Spleen (tissue), 11 donors: ENCODE measurements at regions not wholly inside any gene's neighbourhood (a gene's known extent, or its start where the extent isn't known, plus 50 kb on each side); places are given as distances from the start of the nearest gene placed in this dataset.

Experiments
- DNase-seq: peaks from one replicate; pipeline ENCODE4 v3.0.0-alpha.2; 2020
- H3K27ac ChIP-seq, 8 donors: fragments of 200-600 bp; sonication (generic) in 7 of 8; 1 replicate in 4 of 8; 2 replicates in 4 of 8; pipeline versions ENCODE4 v1.5.0 to v1.8.0; 2016 to 2021; ENCODE audit warnings: inconsistent platforms in 4 of 8, mild to moderate bottlenecking in 4 of 8, moderate library complexity in 1 of 8
- H3K27me3 ChIP-seq, 7 donors: fragments of 200-600 bp; sonication (generic) in 6 of 7; replicated peaks in 1 of 7; 1 replicate in 4 of 7; 2 replicates in 3 of 7; pipeline versions ENCODE4 v1.5.0 to v1.8.0; 2016 to 2021; ENCODE audit warnings: inconsistent platforms in 3 of 7, mild to moderate bottlenecking in 1 of 7
- H3K36me3 ChIP-seq, 6 donors: fragments of 200-600 bp; sonication (generic) in 5 of 6; 1 replicate in 4 of 6; 2 replicates in 2 of 6; pipeline versions ENCODE4 v1.5.0 to v1.8.0; 2016 to 2021; ENCODE audit warnings: inconsistent platforms in 2 of 6
- H3K4me1 ChIP-seq, 6 donors: fragments of 200-600 bp; sonication (generic) in 5 of 6; 1 replicate in 3 of 6; 2 replicates in 3 of 6; pipeline versions ENCODE4 v1.5.0 to v1.8.0; 2016 to 2021; ENCODE audit warnings: inconsistent platforms in 3 of 6
- H3K4me3 ChIP-seq, 8 donors: fragments of 200-600 bp; sonication (generic) in 7 of 8; 1 replicate in 4 of 8; 2 replicates in 4 of 8; pipeline versions ENCODE4 v1.5.0 to v1.8.0; 2016 to 2021; ENCODE audit warnings: inconsistent platforms in 4 of 8, mild to moderate bottlenecking in 4 of 8, moderate library complexity in 2 of 8
- H3K9me3 ChIP-seq, 8 donors: fragments of 200-600 bp; sonication (generic) in 7 of 8; 1 replicate in 4 of 8; 2 replicates in 4 of 8; pipeline versions ENCODE4 v1.5.0 to v1.8.0; 2016 to 2021; ENCODE audit warnings: inconsistent platforms in 4 of 8
- CTCF ChIP-seq, 11 experiments: fragments of 200-600 bp in 7 of 11; fragments of 450-650 bp in 4 of 11; sonication (generic) in 4 of 11; IDR thresholded peaks in 8 of 11; conservative IDR thresholded peaks in 3 of 11; 1 replicate in 7 of 11; 2 replicates in 4 of 11; pipeline versions ENCODE4 v1.4.0 to v1.8.0; 2016 to 2021; ENCODE audit warnings: antibody characterized with exemption in 11 of 11, inconsistent platforms in 4 of 11, mild to moderate bottlenecking in 1 of 11
- POLR2A ChIP-seq, 3 donors: fragments of 450-650 bp; IDR thresholded peaks; one replicate each; pipeline ENCODE4 v1.5.1; 2017; ENCODE audit warnings: antibody characterized with exemption in 3 of 3, mild to moderate bottlenecking in 1 of 3
- POLR2AphosphoS5 ChIP-seq, 3 donors: sonication (generic); formaldehyde crosslinking; IDR thresholded peaks; one replicate each; pipeline ENCODE4 v1.5.1; 2017; ENCODE audit warnings: antibody characterized with exemption in 3 of 3
- WGBS, 5 donors: extraction: QIAGEN DNeasy Blood & Tissue Kit in 3 of 5; methylation state at CpG; one replicate each; pipeline versions ENCODE4 v1.1.5 to v1.1.7; 2013 to 2018; 5-methylcytosine and 5-hydroxymethylcytosine counted together
- intact Hi-C: fragments of 100-400 bp; cut with DNase I; formaldehyde crosslinking; loops from one replicate; pipeline ENCODE4 v1.15.0; 2023; ENCODE audit warnings: low total_unique reads
- donor health status: healthy with polysubstance abuse.
- donor health status: DM: no; HTN: no; CAD: no; lungs with moderate emphysema.
- donor health status: DM: no; HTN: no; CAD: no.
- donor health status: Bipolar disorder and iron deficiency.
- donor health status: healthy.
- donor health status: DM: no; HTN: no; CAD: no.
- donor health status: DM: yes; HTN: yes; CAD: no.

- Histone ChIP-seq H3K27ac (no peak overlapping the region), H3K36me3 (no peaks in the 10 kb centered on the region), H3K4me3 (no peak overlapping the region), H3K27me3 (no peaks in the 10 kb centered on the region), H3K4me1 (no peaks in the 10 kb centered on the region), H3K9me3 (no peaks in the 10 kb centered on the region)
- 64 to 78% (median 75%) methylated on average over 5 of the region's 5 CpGs for WGBS, 5 donors
- DNase-seq = no peak
- intact Hi-C loops = no loop called here
- TF ChIP-seq POLR2AphosphoS5 (IDR thresholded peaks at IDR 0.05) (no peak), POLR2A (IDR thresholded peaks at IDR 0.05) (no peak), CTCF (IDR thresholded peaks at IDR 0.05 in 8 of 11, conservative IDR thresholded peaks at IDR 0.05 in 3 of 11) (no peak)
Measured at GRCh38 chr7:16028636-16029035, 342.2 kb upstream of the MEOX2 start.

- TF ChIP-seq POLR2A (IDR thresholded peaks at IDR 0.05) = no peak
- TF ChIP-seq POLR2AphosphoS5 (IDR thresholded peaks at IDR 0.05) = no peak
- TF ChIP-seq CTCF (IDR thresholded peaks at IDR 0.05 in 8 of 11, conservative IDR thresholded peaks at IDR 0.05 in 3 of 11) = no peak
- Histone ChIP-seq H3K9me3 (no peaks in the 10 kb centered on the region), H3K27ac (no peak overlapping the region), H3K4me3 (no peak overlapping the region), H3K4me1 (peaks cover 0 to under 1% (median 0%) of the 10 kb centered on the region in 6 donors), H3K27me3 (no peaks in the 10 kb centered on the region), H3K36me3 (no peaks in the 10 kb centered on the region)
- intact Hi-C loops = no loop called here
- 73 to 87% (median 78%) methylated on average over 2 of the region's 2 CpGs for whole genome bisulfite sequencing, 5 donors
- DNase-seq = no peak
Measured at GRCh38 chr7:16028103-16028502, 341.6 kb upstream of the MEOX2 start.

GRCh38 chr7:16027396-16027795, 340.9 kb upstream of the MEOX2 start:
- Histone ChIP-seq H3K4me3 (no peak overlapping the region), H3K27me3 (no peaks in the 10 kb centered on the region), H3K9me3 (no peaks in the 10 kb centered on the region), H3K4me1 (peaks cover 0 to 5% (median 0%) of the 10 kb centered on the region in 6 donors), H3K27ac (no peak overlapping the region), H3K36me3 (no peaks in the 10 kb centered on the region)
- no peak for DNase-seq
- 91 to 100% (median 94%) methylated on average over 2 of the region's 2 CpGs for WGBS, 5 donors
- intact Hi-C loops = no loop called here
- TF ChIP-seq CTCF (IDR thresholded peaks at IDR 0.05 in 8 of 11, conservative IDR thresholded peaks at IDR 0.05 in 3 of 11) (no peak), POLR2A (IDR thresholded peaks at IDR 0.05) (no peak), POLR2AphosphoS5 (IDR thresholded peaks at IDR 0.05) (no peak)

GRCh38 chr7:16026253-16027020, 340.0 kb upstream of the MEOX2 start:
- intact Hi-C loops = no loop called here
- Histone ChIP-seq H3K4me1 (peaks cover 0 to 5% (median 0%) of the 10 kb centered on the region in 6 donors), H3K9me3 (no peaks in the 10 kb centered on the region), H3K27ac (no peak overlapping the region), H3K27me3 (no peaks in the 10 kb centered on the region), H3K4me3 (no peak overlapping the region), H3K36me3 (no peaks in the 10 kb centered on the region)
- 67 to 88% (median 83%) methylated on average over 10 of the region's 10 CpGs for WGBS, 5 donors
- no peak for DNase-seq
- no peak for TF ChIP-seq POLR2A (IDR thresholded peaks at IDR 0.05)
- no peak for TF ChIP-seq POLR2AphosphoS5 (IDR thresholded peaks at IDR 0.05)
- no peak for TF ChIP-seq CTCF (IDR thresholded peaks at IDR 0.05 in 8 of 11, conservative IDR thresholded peaks at IDR 0.05 in 3 of 11)
